Ascending aorta (tissue), 2 donors: ENCODE measurements at regions not wholly inside any gene's neighbourhood (a gene's known extent, or its start where the extent isn't known, plus 50 kb on each side); places are given as distances from the start of the nearest gene placed in this dataset.

ENCODE experiments used
- DNase-seq, 2 donors: peaks; one replicate each; pipeline ENCODE4 v3.0.0-alpha.2; 2019; ENCODE audit warnings: low spot score in 2 of 2
- H3K27ac ChIP-seq, 2 donors: fragments of 200-600 bp; sonication (generic); one replicate each; pipeline ENCODE4 v1.5.1; 2016 to 2017; ENCODE audit warnings: mild to moderate bottlenecking in 1 of 2
- H3K27me3 ChIP-seq: fragments of 200-600 bp; sonication (generic); one replicate; pipeline ENCODE4 v1.5.1; 2017
- H3K36me3 ChIP-seq, 2 donors: fragments of 200-600 bp; sonication (generic); one replicate each; pipeline ENCODE4 v1.5.1; 2016
- H3K4me1 ChIP-seq, 2 donors: fragments of 200-600 bp; sonication (generic); one replicate each; pipeline ENCODE4 v1.5.1; 2016 to 2017; ENCODE audit warnings: mild to moderate bottlenecking in 1 of 2
- H3K4me3 ChIP-seq, 2 donors: fragments of 200-600 bp; sonication (generic); one replicate each; pipeline ENCODE4 v1.5.1; 2016 to 2017; ENCODE audit warnings: mild to moderate bottlenecking in 1 of 2
- H3K9me3 ChIP-seq, 2 donors: fragments of 200-600 bp; sonication (generic); one replicate each; pipeline ENCODE4 v1.5.1; 2016
- CTCF ChIP-seq, 3 experiments: fragments of 200-600 bp in 2 of 3; fragments of 450-650 bp in 1 of 3; sonication (generic) in 2 of 3; IDR thresholded peaks; one replicate each; pipeline ENCODE4 v1.5.1; 2016 to 2019; ENCODE audit warnings: antibody characterized with exemption in 3 of 3, mild to moderate bottlenecking in 1 of 3, moderate library complexity in 1 of 3
- intact Hi-C: fragments of 100-400 bp; cut with DNase I; formaldehyde crosslinking; loops from one replicate; pipeline ENCODE4 v1.15.1; 2023

- Histone ChIP-seq H3K36me3 (no peaks in the 10 kb centered on the region), H3K4me3 (no peak overlapping the region), H3K9me3 (no peaks in the 10 kb centered on the region), H3K4me1 (no peaks in the 10 kb centered on the region), H3K27ac (no peak overlapping the region), H3K27me3 (no peaks in the 10 kb centered on the region)
- no peak for TF ChIP-seq CTCF (IDR thresholded peaks at IDR 0.05)
- intact Hi-C loops = no loop called here
- no peak for DNase-seq
These were observed 1180.0 kb upstream of the CITED2 start for GRCh38 chr6:140554421-140554820.

- DNase-seq = no peak
- H3K27me3 ChIP-seq = no peaks in the 10 kb centered on the region
- H3K36me3 ChIP-seq = no peaks in the 10 kb centered on the region
- intact Hi-C loops = no loop called here
- TF ChIP-seq CTCF (IDR thresholded peaks at IDR 0.05) = no peak
- H3K27ac ChIP-seq = no peak overlapping the region
- no peaks in the 10 kb centered on the region for H3K9me3 ChIP-seq
- no peak overlapping the region for H3K4me3 ChIP-seq
- H3K4me1 ChIP-seq = no peaks in the 10 kb centered on the region
These were observed 1173.9 kb upstream of the CITED2 start for GRCh38 chr6:140548366-140548765.

- TF ChIP-seq CTCF (IDR thresholded peaks at IDR 0.05) = no peak
- H3K4me3 ChIP-seq = no peak overlapping the region
- intact Hi-C loops = no loop called here
- no peak overlapping the region for H3K27ac ChIP-seq
- no peaks in the 10 kb centered on the region for H3K9me3 ChIP-seq
- no peaks in the 10 kb centered on the region for H3K27me3 ChIP-seq
- H3K36me3 ChIP-seq = no peaks in the 10 kb centered on the region
- no peak for DNase-seq
- no peaks in the 10 kb centered on the region for H3K4me1 ChIP-seq
These were observed 1172.2 kb upstream of the CITED2 start for GRCh38 chr6:140546640-140547039.

GRCh38 chr6:140544431-140544830 is 1170.0 kb upstream of the CITED2 start:
- Histone ChIP-seq H3K4me3 (no peak overlapping the region), H3K9me3 (no peaks in the 10 kb centered on the region), H3K27me3 (no peaks in the 10 kb centered on the region), H3K27ac (no peak overlapping the region), H3K4me1 (no peaks in the 10 kb centered on the region), H3K36me3 (no peaks in the 10 kb centered on the region)
- TF ChIP-seq CTCF (IDR thresholded peaks at IDR 0.05) = no peak
- intact Hi-C loops = no loop called here
- no peak for DNase-seq

GRCh38 chr6:140542863-140543262 is 1168.4 kb upstream of the CITED2 start:
- Histone ChIP-seq H3K27me3 (no peaks in the 10 kb centered on the region), H3K27ac (no peak overlapping the region), H3K36me3 (no peaks in the 10 kb centered on the region), H3K4me3 (no peak overlapping the region), H3K4me1 (peaks cover 0 to 6% of the 10 kb centered on the region in 2 donors), H3K9me3 (no peaks in the 10 kb centered on the region)
- TF ChIP-seq CTCF (IDR thresholded peaks at IDR 0.05) = no peak
- intact Hi-C loops = no loop called here
- no peak for DNase-seq

- no peak overlapping the region for H3K27ac ChIP-seq
These were observed 1166.8 kb upstream of the CITED2 start for GRCh38 chr6:140541288-140541687.

More at GRCh38 chr6:140541288-140541687, 1166.8 kb upstream of the CITED2 start:
- Histone ChIP-seq H3K27me3 (no peaks in the 10 kb centered on the region), H3K4me1 (peaks cover 0 to 6% of the 10 kb centered on the region in 2 donors), H3K4me3 (no peak overlapping the region), H3K9me3 (no peaks in the 10 kb centered on the region), H3K36me3 (no peaks in the 10 kb centered on the region)
- intact Hi-C loops = no loop called here
- DNase-seq = no peak
- no peak for TF ChIP-seq CTCF (IDR thresholded peaks at IDR 0.05)
